GM23338 (cell line): ENCODE measurements at regions not wholly inside any gene's neighbourhood (a gene's known extent, or its start where the extent isn't known, plus 50 kb on each side); places are given as distances from the start of the nearest gene placed in this dataset.

Experiments used
- ATAC-seq: fragments of 200-7000 bp; cut with Tn5 transposase; 3 replicates; pipeline ENCODE4 v1.9.1; 2020
- DNase-seq: peaks from one replicate; pipeline ENCODE4 v3.0.0-alpha.2; 2015; ENCODE audit warnings: low spot score
- H2AFZ ChIP-seq: fragments of 200-600 bp; sonication (generic); 2 replicates; pipeline ENCODE4 v1.8.0; 2016; ENCODE audit warnings: antibody characterized with exemption, mild to moderate bottlenecking, moderate library complexity
- H3F3A ChIP-seq: fragments of 200-600 bp; sonication (generic); replicated peaks from 2 replicates; pipeline ENCODE4 v1.8.0; 2017; ENCODE audit warnings: antibody characterized with exemption, mixed run types, low read depth
- H3K27ac ChIP-seq: fragments of 200-600 bp; sonication (generic); 2 replicates; pipeline ENCODE4 v1.6.1; 2016; ENCODE audit warnings: low read depth
- H3K27me3 ChIP-seq: fragments of 200-600 bp; sonication (generic); 2 replicates; pipeline ENCODE4 v1.8.0; 2016; ENCODE audit warnings: mild to moderate bottlenecking, mixed run types, moderate library complexity; ENCODE audit not compliant: insufficient read depth
- H3K36me3 ChIP-seq: fragments of 200-600 bp; sonication (generic); 2 replicates; pipeline ENCODE4 v1.8.0; 2016; ENCODE audit warnings: mild to moderate bottlenecking; ENCODE audit not compliant: insufficient read depth
- H3K4me1 ChIP-seq: fragments of 200-600 bp; sonication (generic); 2 replicates; pipeline ENCODE4 v1.8.0; 2016; ENCODE audit warnings: mild to moderate bottlenecking, moderate library complexity; ENCODE audit not compliant: insufficient read depth
- H3K4me2 ChIP-seq: fragments of 200-600 bp; sonication (generic); 2 replicates; pipeline ENCODE4 v1.7.1; 2017; ENCODE audit warnings: mixed run types
- H3K4me3 ChIP-seq: fragments of 200-600 bp; sonication (generic); 2 replicates; pipeline ENCODE4 v1.6.1; 2016; ENCODE audit warnings: mixed run types
- H3K79me2 ChIP-seq: fragments of 200-600 bp; sonication (generic); replicated peaks from 2 replicates; pipeline ENCODE4 v1.8.0; 2017; ENCODE audit warnings: mild to moderate bottlenecking; ENCODE audit not compliant: insufficient read depth
- H3K9me2 ChIP-seq: fragments of 200-600 bp; sonication (generic); 2 replicates; pipeline ENCODE4 v1.8.0; 2017; ENCODE audit not compliant: insufficient read depth
- H4K20me1 ChIP-seq: fragments of 200-600 bp; sonication (generic); replicated peaks from 2 replicates; pipeline ENCODE4 v1.8.0; 2017; ENCODE audit warnings: mild to moderate bottlenecking; ENCODE audit not compliant: insufficient read depth
- H3K27ac Mint-ChIP-seq: 2 replicates; pipeline ENCODE4 v1.8.0; 2020; ENCODE audit warnings: inconsistent platforms, mild to moderate bottlenecking, moderate library complexity, mixed read lengths
- H3K27me3 Mint-ChIP-seq: 3 replicates; pipeline ENCODE4 v1.8.0; 2022; ENCODE audit warnings: low read depth, mild to moderate bottlenecking, moderate library complexity, mixed read lengths, inconsistent platforms; ENCODE audit not compliant: insufficient read depth, poor library complexity
- H3K36me3 Mint-ChIP-seq: 3 replicates; pipeline ENCODE4 v1.8.0; 2021; ENCODE audit warnings: low read depth, mild to moderate bottlenecking, inconsistent platforms, moderate library complexity, mixed read lengths
- H3K4me1 Mint-ChIP-seq: 3 replicates; pipeline ENCODE4 v1.8.0; 2020; ENCODE audit warnings: mild to moderate bottlenecking, inconsistent platforms, mixed read lengths
- H3K4me3 Mint-ChIP-seq: 3 replicates; pipeline ENCODE4 v1.8.0; 2021; ENCODE audit warnings: moderate library complexity, mild to moderate bottlenecking, inconsistent platforms, mixed read lengths
- H3K9me3 Mint-ChIP-seq: 3 replicates; pipeline ENCODE4 v1.8.0; 2020; ENCODE audit warnings: moderate library complexity, mild to moderate bottlenecking, inconsistent platforms, mixed read lengths
- CREB1 ChIP-seq: fragments of 250-450 bp; sonication (Bioruptor Pico); IDR thresholded peaks from 2 replicates; pipeline ENCODE4 v1.5.0; 2020; ENCODE audit warnings: low read depth, mild to moderate bottlenecking, moderate library complexity
- ETS1 ChIP-seq: IDR thresholded peaks from 2 replicates; pipeline ENCODE4 v1.6.1; 2016; ENCODE audit warnings: antibody characterized with exemption
- EZH2 ChIP-seq: fragments of 200-600 bp; sonication (generic); IDR thresholded peaks from one replicate; pipeline ENCODE4 v1.8.0; 2017; ENCODE audit warnings: antibody characterized with exemption, mild to moderate bottlenecking, low read depth; ENCODE audit not compliant: unreplicated experiment
- EZH2phosphoT487 ChIP-seq: fragments of 200-600 bp; sonication (generic); IDR thresholded peaks from one replicate; pipeline ENCODE4 v1.8.1; 2018; ENCODE audit warnings: antibody characterized with exemption; ENCODE audit not compliant: unreplicated experiment
- JUNB ChIP-seq: IDR thresholded peaks from one replicate; pipeline ENCODE4 v1.6.1; 2016; ENCODE audit warnings: antibody characterized with exemption; ENCODE audit not compliant: unreplicated experiment
- NANOG ChIP-seq: IDR thresholded peaks from 2 replicates; pipeline ENCODE4 v1.6.1; 2016; ENCODE audit warnings: antibody characterized with exemption, borderline replicate concordance
- POLR2AphosphoS5 ChIP-seq: IDR thresholded peaks from 2 replicates; pipeline ENCODE4 v1.6.1; 2016; ENCODE audit warnings: antibody characterized with exemption, low read depth
- REST ChIP-seq: IDR thresholded peaks from one replicate; pipeline ENCODE4 v1.6.1; 2018; ENCODE audit warnings: antibody characterized with exemption; ENCODE audit not compliant: unreplicated experiment
- STAT1 ChIP-seq: IDR thresholded peaks from one replicate; pipeline ENCODE4 v1.6.1; 2016; ENCODE audit warnings: antibody characterized with exemption; ENCODE audit not compliant: unreplicated experiment
- ZNF114 ChIP-seq: fragments of 250-450 bp; sonication (Bioruptor Pico); IDR thresholded peaks from 2 replicates; pipeline ENCODE4 v1.5.0; 2020; ENCODE audit warnings: mild to moderate bottlenecking, moderate library complexity
- ZNF331 ChIP-seq: fragments of 250-450 bp; sonication (Bioruptor Pico); IDR thresholded peaks from 2 replicates; pipeline ENCODE4 v1.5.0; 2020; ENCODE audit warnings: low read depth, mild to moderate bottlenecking, moderate library complexity
- TF ChIP-seq, protein P1 (sequence below), 2 experiments: fragments of 200-600 bp in 1 of 2; sonication (generic) in 1 of 2; conservative IDR thresholded peaks; 2 replicates each; pipeline versions ENCODE4 v1.5.1 to v1.6.1; 2016 to 2017; ENCODE audit warnings: antibody characterized with exemption in 2 of 2, low read depth in 2 of 2, mild to moderate bottlenecking in 2 of 2, moderate library complexity in 1 of 2
- TF ChIP-seq, protein P2 (sequence below): fragments of 250-450 bp; sonication (Bioruptor Pico); IDR thresholded peaks from 2 replicates; pipeline ENCODE4 v1.5.0; 2020; ENCODE audit warnings: mild to moderate bottlenecking, moderate library complexity

DNA sequence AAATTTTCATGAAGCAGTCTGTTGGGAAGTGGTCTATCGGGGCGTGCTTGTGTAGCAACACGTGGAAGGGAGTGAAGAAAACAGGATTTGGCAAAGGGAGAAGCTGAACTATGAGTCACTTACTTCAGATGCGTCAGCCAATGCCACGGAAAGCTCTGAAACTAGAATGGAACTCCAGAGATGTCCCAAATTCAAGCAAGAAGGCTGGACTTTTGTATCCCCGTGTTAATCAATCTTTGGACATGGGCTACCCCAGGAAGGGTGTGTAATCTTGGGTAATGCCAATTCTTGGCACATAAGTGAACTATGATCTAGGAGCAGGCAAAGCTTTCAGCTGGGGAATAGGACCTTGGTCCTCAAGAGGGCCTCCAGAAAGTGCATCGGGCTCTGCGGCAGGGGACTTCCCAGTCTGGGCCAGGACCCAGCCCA lies 102.6 kb downstream of the ADSS2 start:
- TF ChIP-seq ZNF114 (CRISPR knock-in tag) (no peak), JUNB (no peak), REST (no peak), ETS1 (no peak), POLR2AphosphoS5 (no peak), EZH2phosphoT487 (no peak), NANOG (no peak), STAT1 (no peak), ZNF331 (CRISPR knock-in tag) (no peak), EZH2 (no peak), CREB1 (no peak)
- TF ChIP-seq, protein P1, sequence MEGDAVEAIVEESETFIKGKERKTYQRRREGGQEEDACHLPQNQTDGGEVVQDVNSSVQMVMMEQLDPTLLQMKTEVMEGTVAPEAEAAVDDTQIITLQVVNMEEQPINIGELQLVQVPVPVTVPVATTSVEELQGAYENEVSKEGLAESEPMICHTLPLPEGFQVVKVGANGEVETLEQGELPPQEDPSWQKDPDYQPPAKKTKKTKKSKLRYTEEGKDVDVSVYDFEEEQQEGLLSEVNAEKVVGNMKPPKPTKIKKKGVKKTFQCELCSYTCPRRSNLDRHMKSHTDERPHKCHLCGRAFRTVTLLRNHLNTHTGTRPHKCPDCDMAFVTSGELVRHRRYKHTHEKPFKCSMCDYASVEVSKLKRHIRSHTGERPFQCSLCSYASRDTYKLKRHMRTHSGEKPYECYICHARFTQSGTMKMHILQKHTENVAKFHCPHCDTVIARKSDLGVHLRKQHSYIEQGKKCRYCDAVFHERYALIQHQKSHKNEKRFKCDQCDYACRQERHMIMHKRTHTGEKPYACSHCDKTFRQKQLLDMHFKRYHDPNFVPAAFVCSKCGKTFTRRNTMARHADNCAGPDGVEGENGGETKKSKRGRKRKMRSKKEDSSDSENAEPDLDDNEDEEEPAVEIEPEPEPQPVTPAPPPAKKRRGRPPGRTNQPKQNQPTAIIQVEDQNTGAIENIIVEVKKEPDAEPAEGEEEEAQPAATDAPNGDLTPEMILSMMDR (conservative IDR thresholded peaks at IDR 0.05; ENCODE audit: low read depth in 2 of 2) = no peak
- TF ChIP-seq, protein P2, sequence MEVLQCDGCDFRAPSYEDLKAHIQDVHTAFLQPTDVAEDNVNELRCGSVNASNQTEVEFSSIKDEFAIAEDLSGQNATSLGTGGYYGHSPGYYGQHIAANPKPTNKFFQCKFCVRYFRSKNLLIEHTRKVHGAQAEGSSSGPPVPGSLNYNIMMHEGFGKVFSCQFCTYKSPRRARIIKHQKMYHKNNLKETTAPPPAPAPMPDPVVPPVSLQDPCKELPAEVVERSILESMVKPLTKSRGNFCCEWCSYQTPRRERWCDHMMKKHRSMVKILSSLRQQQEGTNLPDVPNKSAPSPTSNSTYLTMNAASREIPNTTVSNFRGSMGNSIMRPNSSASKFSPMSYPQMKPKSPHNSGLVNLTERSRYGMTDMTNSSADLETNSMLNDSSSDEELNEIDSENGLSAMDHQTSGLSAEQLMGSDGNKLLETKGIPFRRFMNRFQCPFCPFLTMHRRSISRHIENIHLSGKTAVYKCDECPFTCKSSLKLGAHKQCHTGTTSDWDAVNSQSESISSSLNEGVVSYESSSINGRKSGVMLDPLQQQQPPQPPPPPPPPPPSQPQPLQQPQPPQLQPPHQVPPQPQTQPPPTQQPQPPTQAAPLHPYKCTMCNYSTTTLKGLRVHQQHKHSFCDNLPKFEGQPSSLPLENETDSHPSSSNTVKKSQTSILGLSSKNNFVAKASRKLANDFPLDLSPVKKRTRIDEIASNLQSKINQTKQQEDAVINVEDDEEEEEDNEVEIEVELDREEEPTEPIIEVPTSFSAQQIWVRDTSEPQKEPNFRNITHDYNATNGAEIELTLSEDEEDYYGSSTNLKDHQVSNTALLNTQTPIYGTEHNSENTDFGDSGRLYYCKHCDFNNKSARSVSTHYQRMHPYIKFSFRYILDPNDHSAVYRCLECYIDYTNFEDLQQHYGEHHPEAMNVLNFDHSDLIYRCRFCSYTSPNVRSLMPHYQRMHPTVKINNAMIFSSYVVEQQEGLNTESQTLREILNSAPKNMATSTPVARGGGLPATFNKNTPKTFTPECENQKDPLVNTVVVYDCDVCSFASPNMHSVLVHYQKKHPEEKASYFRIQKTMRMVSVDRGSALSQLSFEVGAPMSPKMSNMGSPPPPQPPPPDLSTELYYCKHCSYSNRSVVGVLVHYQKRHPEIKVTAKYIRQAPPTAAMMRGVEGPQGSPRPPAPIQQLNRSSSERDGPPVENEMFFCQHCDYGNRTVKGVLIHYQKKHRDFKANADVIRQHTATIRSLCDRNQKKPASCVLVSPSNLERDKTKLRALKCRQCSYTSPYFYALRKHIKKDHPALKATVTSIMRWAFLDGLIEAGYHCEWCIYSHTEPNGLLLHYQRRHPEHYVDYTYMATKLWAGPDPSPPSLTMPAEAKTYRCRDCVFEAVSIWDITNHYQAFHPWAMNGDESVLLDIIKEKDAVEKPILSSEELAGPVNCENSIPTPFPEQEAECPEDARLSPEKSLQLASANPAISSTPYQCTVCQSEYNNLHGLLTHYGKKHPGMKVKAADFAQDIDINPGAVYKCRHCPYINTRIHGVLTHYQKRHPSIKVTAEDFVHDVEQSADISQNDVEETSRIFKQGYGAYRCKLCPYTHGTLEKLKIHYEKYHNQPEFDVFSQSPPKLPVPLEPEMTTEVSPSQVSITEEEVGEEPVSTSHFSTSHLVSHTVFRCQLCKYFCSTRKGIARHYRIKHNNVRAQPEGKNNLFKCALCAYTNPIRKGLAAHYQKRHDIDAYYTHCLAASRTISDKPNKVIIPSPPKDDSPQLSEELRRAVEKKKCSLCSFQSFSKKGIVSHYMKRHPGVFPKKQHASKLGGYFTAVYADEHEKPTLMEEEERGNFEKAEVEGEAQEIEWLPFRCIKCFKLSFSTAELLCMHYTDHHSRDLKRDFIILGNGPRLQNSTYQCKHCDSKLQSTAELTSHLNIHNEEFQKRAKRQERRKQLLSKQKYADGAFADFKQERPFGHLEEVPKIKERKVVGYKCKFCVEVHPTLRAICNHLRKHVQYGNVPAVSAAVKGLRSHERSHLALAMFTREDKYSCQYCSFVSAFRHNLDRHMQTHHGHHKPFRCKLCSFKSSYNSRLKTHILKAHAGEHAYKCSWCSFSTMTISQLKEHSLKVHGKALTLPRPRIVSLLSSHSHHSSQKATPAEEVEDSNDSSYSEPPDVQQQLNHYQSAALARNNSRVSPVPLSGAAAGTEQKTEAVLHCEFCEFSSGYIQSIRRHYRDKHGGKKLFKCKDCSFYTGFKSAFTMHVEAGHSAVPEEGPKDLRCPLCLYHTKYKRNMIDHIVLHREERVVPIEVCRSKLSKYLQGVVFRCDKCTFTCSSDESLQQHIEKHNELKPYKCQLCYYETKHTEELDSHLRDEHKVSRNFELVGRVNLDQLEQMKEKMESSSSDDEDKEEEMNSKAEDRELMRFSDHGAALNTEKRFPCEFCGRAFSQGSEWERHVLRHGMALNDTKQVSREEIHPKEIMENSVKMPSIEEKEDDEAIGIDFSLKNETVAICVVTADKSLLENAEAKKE (CRISPR knock-in tag) = no peak
- H3K79me2 ChIP-seq = no peaks in the 10 kb centered on the region
- H3K9me2 ChIP-seq = 0 out of 2 replicates have a peak, but pooled peaks cover 5% of the 10 kb centered on the region
- H3K4me2 ChIP-seq = no peak overlapping the region
- DNase-seq (no peak), ATAC-seq (no peak)
- no peaks in the 10 kb centered on the region for H4K20me1 ChIP-seq
- H3K4me1 Mint-ChIP-seq = peaks cover 46% of the 10 kb centered on the region
- peaks cover 44% of the 10 kb centered on the region for H3K4me1 ChIP-seq
- H3K9me3 Mint-ChIP-seq = no peaks in the 10 kb centered on the region
- no peak overlapping the region for H3K4me3 Mint-ChIP-seq
- H2AFZ ChIP-seq = peak overlapping the region; percentile 80
- peaks cover 5% of the 10 kb centered on the region for H3K27me3 Mint-ChIP-seq
- no peak overlapping the region for H3K27ac ChIP-seq
- no peaks in the 10 kb centered on the region for H3K36me3 ChIP-seq
- no peak overlapping the region for H3K4me3 ChIP-seq
- H3K36me3 Mint-ChIP-seq = no peaks in the 10 kb centered on the region; the same call in 2 of the 3 replicates
- no peaks in the 10 kb centered on the region for H3K27me3 ChIP-seq
- no peak overlapping the region for H3K27ac Mint-ChIP-seq
- 0 out of 2 replicates have a peak, but pooled peaks cover 3% of the 10 kb centered on the region for H3F3A ChIP-seq
